Effector memory CD8-positive, alpha-beta T cell (primary cell): ENCODE measurements at regions not wholly inside any gene's neighbourhood (a gene's known extent, or its start where the extent isn't known, plus 50 kb on each side); places are given as distances from the start of the nearest gene placed in this dataset.

Source experiments
- ATAC-seq: fragments of 150-1000 bp; cut with Tn5 transposase; replicated peaks from 2 replicates; pipeline ENCODE4 v1.10.0; 2021; ENCODE audit warnings: mild to moderate bottlenecking, moderate library complexity
- DNase-seq, 3 experiments: peaks; one replicate each; pipeline ENCODE4 v3.0.0; 2021
- H3K27ac Mint-ChIP-seq, 2 donors: one replicate each; pipeline ENCODE4 v1.8.0; 2022; ENCODE audit warnings: mild to moderate bottlenecking in 2 of 2, mixed read lengths in 2 of 2, moderate library complexity in 2 of 2
- H3K27me3 Mint-ChIP-seq, 2 donors: one replicate each; pipeline ENCODE4 v1.8.0; 2022; ENCODE audit warnings: mixed read lengths in 2 of 2
- H3K36me3 Mint-ChIP-seq: one replicate; pipeline ENCODE4 v1.8.0; 2022; ENCODE audit warnings: mild to moderate bottlenecking, moderate library complexity, mixed read lengths; ENCODE audit not compliant: insufficient read depth
- H3K4me1 Mint-ChIP-seq, 2 donors: one replicate each; pipeline ENCODE4 v1.8.0; 2022; ENCODE audit warnings: low read depth in 2 of 2, mixed read lengths in 2 of 2
- H3K4me3 Mint-ChIP-seq, 2 donors: one replicate each; pipeline ENCODE4 v1.8.0; 2022; ENCODE audit warnings: mild to moderate bottlenecking in 2 of 2, mixed read lengths in 2 of 2, moderate library complexity in 2 of 2
- H3K9me3 Mint-ChIP-seq, 2 donors: one replicate each; pipeline ENCODE4 v1.8.0; 2022; ENCODE audit warnings: mixed read lengths in 2 of 2

- H3K27me3 Mint-ChIP-seq, result no peaks in the 10 kb centered on the region
- H3K4me3 Mint-ChIP-seq, result no peak overlapping the region
- DNase-seq (no peak), ATAC-seq (no peak)
- H3K4me1 Mint-ChIP-seq, result no peaks in the 10 kb centered on the region
- no peaks in the 10 kb centered on the region for H3K36me3 Mint-ChIP-seq
- H3K27ac Mint-ChIP-seq, result no peak overlapping the region
- H3K9me3 Mint-ChIP-seq, result no peaks in the 10 kb centered on the region
Observed at GRCh38 chr9:31136524-31136923, 1247.9 kb upstream of the ACO1 start.

- no peak for ATAC-seq
- no peaks in the 10 kb centered on the region for H3K36me3 Mint-ChIP-seq
- H3K27ac Mint-ChIP-seq, result no peak overlapping the region
- no peaks in the 10 kb centered on the region for H3K27me3 Mint-ChIP-seq
- H3K4me1 Mint-ChIP-seq, result no peaks in the 10 kb centered on the region
- no peaks in the 10 kb centered on the region for H3K9me3 Mint-ChIP-seq
- DNase-seq, result no peak
- H3K4me3 Mint-ChIP-seq, result no peak overlapping the region
Observed at GRCh38 chr9:31137176-31138160, 1247.0 kb upstream of the ACO1 start.

DNA sequence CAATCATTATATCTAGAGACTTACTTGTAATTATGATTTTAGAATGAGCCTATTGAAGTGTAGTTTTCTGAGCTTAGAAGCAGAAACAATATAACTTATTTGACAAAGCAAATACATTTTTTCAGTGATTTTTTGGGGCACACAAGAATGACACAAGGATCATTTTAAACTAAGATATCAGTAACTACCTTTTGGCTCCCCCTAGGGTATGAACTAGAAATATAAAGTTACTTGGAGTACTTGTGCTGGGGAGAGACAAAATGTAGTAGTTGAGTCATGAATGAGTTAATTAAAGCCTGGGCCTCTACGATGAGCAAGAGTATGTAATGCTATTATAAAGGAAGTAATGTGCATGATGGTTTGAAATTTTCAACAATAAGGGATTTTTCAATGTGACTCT is 1244.1 kb upstream of the ACO1 start:
- Mint-ChIP-seq H3K27ac (no peak overlapping the region), H3K27me3 (no peaks in the 10 kb centered on the region), H3K4me1 (no peaks in the 10 kb centered on the region), H3K9me3 (no peaks in the 10 kb centered on the region), H3K4me3 (no peak overlapping the region), H3K36me3 (no peaks in the 10 kb centered on the region)
- ATAC-seq, result no peak
- no peak for DNase-seq

DNA sequence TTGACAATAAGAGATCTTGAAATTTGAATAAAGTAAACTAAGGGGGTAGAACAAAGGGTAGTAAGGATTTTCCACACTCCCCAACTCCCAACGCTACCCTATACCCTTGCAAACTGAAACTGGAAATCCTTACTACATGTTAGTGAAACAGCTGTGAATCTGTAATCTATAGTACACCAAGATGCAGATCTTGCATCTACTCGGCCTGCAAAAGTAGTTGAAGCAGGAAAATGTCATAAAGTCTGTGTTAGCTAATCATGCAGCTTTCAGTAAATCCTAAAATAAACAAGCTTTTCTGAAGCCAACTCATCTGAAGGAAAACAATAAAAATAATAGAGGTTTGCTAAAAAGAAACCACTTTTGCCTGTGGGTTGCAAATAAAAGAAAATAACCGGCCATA is 1242.0 kb upstream of the ACO1 start:
- Mint-ChIP-seq H3K9me3 (no peaks in the 10 kb centered on the region), H3K4me1 (no peaks in the 10 kb centered on the region), H3K36me3 (no peaks in the 10 kb centered on the region), H3K4me3 (no peak overlapping the region), H3K27ac (no peak overlapping the region), H3K27me3 (no peaks in the 10 kb centered on the region)
- no peak for ATAC-seq
- no peak for DNase-seq

DNA sequence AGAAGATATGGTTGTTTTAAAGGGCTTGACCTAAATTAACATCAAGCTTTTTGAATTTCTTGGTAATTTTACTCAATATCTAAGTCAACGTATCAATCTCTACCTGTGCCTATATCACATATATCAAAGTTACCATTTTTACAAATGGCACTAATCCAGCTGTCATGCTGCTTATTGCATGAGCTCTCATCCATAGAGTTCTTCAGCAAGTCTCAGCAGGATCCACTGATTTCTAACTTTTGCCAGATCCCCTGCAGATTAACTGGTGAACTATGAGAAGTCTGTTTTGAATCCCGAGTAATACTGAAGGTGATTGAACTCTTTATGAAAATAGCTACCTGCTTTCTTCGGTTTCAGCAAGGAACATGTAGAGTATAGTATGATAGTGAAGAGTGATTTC is 1239.8 kb upstream of the ACO1 start:
- H3K36me3 Mint-ChIP-seq, result no peaks in the 10 kb centered on the region
- H3K27me3 Mint-ChIP-seq, result no peaks in the 10 kb centered on the region
- ATAC-seq (no peak), DNase-seq (no peak)
- H3K27ac Mint-ChIP-seq, result no peak overlapping the region
- no peaks in the 10 kb centered on the region for H3K9me3 Mint-ChIP-seq
- H3K4me1 Mint-ChIP-seq, result peaks cover 0 to under 1% of the 10 kb centered on the region in 2 donors
- no peak overlapping the region for H3K4me3 Mint-ChIP-seq

DNA sequence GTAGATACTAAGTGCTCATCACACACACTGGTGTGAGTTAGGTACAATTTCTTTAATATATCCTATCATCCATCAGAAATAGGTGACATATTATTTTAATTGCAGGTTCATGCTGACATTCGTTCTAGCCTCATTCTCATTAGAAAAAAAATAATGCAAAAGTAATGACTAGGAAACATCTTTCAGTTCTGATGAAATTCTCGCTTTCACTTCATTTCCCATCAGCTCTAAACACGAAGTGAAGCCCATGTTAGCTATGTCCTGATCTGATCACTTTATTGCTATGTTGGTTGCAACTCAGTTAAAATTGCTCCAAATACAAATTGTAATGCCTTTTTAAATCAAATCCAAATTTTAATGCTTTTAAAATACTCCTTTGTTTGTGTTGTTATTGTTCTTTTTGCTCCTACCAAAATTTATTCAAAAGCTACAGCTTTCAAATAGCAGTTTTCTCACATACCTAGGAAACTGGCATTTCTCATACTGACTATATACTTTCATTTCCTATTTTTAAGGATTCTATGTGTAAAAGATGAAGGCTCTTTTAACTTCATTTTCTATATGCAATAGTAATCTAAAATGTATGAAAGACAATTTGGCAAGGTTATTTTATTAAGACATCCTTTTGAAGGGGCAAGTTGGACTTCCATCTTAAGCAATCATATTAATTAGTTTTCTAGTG is 1237.8 kb upstream of the ACO1 start:
- no peak overlapping the region for H3K27ac Mint-ChIP-seq
- H3K4me3 Mint-ChIP-seq, result no peak overlapping the region
- H3K36me3 Mint-ChIP-seq, result no peaks in the 10 kb centered on the region
- ATAC-seq (no peak), DNase-seq (no peak)
- H3K27me3 Mint-ChIP-seq, result no peaks in the 10 kb centered on the region
- H3K4me1 Mint-ChIP-seq, result peaks cover 0 to 5% of the 10 kb centered on the region in 2 donors
- H3K9me3 Mint-ChIP-seq, result peaks cover 0 to 3% of the 10 kb centered on the region in 2 donors

GRCh38 chr9:31153250-31153840 is 1231.1 kb upstream of the ACO1 start:
- peak; percentile 64 for ATAC-seq

DNA sequence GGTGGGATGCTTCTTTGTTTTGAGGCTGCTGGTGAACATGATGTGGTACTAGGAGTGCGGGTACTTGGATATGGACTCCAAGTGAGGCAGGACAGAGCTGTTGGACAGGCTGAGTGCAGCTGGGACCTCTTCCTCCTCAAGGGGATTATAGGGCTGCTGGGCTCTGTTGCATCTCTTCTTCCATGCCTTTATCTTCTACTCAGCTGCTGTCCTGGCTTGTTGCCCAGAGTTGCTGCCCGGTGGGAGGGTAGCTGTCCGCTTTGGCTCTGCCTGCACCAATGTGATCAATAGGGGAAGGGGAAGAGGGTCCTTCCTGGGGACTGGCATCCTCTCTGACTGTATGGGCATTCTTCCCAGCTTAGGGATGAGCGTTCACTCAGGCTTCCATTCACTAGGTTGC is 1217.9 kb upstream of the ACO1 start:
- no peak overlapping the region for H3K27ac Mint-ChIP-seq
- H3K4me1 Mint-ChIP-seq, result no peaks in the 10 kb centered on the region
- H3K27me3 Mint-ChIP-seq, result no peaks in the 10 kb centered on the region
- DNase-seq, result no peak
- H3K9me3 Mint-ChIP-seq, result peaks cover 0 to 7% of the 10 kb centered on the region in 2 donors
- no peak for ATAC-seq
- H3K36me3 Mint-ChIP-seq, result no peaks in the 10 kb centered on the region
- H3K4me3 Mint-ChIP-seq, result no peak overlapping the region

More at GRCh38 chr9:31153250-31153840, 1231.1 kb upstream of the ACO1 start:
- no peak for DNase-seq
- no peak overlapping the region for H3K4me3 Mint-ChIP-seq
- H3K27me3 Mint-ChIP-seq, result no peaks in the 10 kb centered on the region
- H3K36me3 Mint-ChIP-seq, result no peaks in the 10 kb centered on the region
- peaks cover 0 to 3% of the 10 kb centered on the region in 2 donors for H3K9me3 Mint-ChIP-seq
- peaks cover 3 to 5% of the 10 kb centered on the region in 2 donors for H3K4me1 Mint-ChIP-seq
- H3K27ac Mint-ChIP-seq, result no peak overlapping the region

- no peaks in the 10 kb centered on the region for H3K27me3 Mint-ChIP-seq
- no peaks in the 10 kb centered on the region for H3K36me3 Mint-ChIP-seq
- no peaks in the 10 kb centered on the region for H3K4me1 Mint-ChIP-seq
- H3K9me3 Mint-ChIP-seq, result peaks cover 0 to 7% of the 10 kb centered on the region in 2 donors
- no peak overlapping the region for H3K4me3 Mint-ChIP-seq
- no peak overlapping the region for H3K27ac Mint-ChIP-seq
- DNase-seq, result no peak
- no peak for ATAC-seq
Observed at GRCh38 chr9:31168161-31168560, 1216.3 kb upstream of the ACO1 start.

- Mint-ChIP-seq H3K27ac (no peak overlapping the region), H3K4me3 (no peak overlapping the region), H3K36me3 (no peaks in the 10 kb centered on the region)
Observed at GRCh38 chr9:31174681-31175080, 1209.8 kb upstream of the ACO1 start.

GRCh38 chr9:31183866-31184265 is 1200.6 kb upstream of the ACO1 start:
- no peak overlapping the region for H3K27ac Mint-ChIP-seq
- no peaks in the 10 kb centered on the region for H3K36me3 Mint-ChIP-seq
- no peaks in the 10 kb centered on the region for H3K27me3 Mint-ChIP-seq
- H3K4me1 Mint-ChIP-seq, result no peaks in the 10 kb centered on the region
- no peak overlapping the region for H3K4me3 Mint-ChIP-seq
- no peak for ATAC-seq
- no peak for DNase-seq
- H3K9me3 Mint-ChIP-seq, result no peaks in the 10 kb centered on the region

More at GRCh38 chr9:31174681-31175080, 1209.8 kb upstream of the ACO1 start:
- H3K9me3 Mint-ChIP-seq, result no peaks in the 10 kb centered on the region
- H3K4me1 Mint-ChIP-seq, result no peaks in the 10 kb centered on the region
- DNase-seq (no peak), ATAC-seq (no peak)
- H3K27me3 Mint-ChIP-seq, result no peaks in the 10 kb centered on the region

- Mint-ChIP-seq H3K9me3 (no peaks in the 10 kb centered on the region), H3K27me3 (no peaks in the 10 kb centered on the region), H3K4me3 (no peak overlapping the region), H3K4me1 (no peaks in the 10 kb centered on the region), H3K27ac (no peak overlapping the region), H3K36me3 (no peaks in the 10 kb centered on the region)
- ATAC-seq (no peak), DNase-seq (no peak)
Observed at GRCh38 chr9:31185831-31186230, 1198.6 kb upstream of the ACO1 start.

DNA sequence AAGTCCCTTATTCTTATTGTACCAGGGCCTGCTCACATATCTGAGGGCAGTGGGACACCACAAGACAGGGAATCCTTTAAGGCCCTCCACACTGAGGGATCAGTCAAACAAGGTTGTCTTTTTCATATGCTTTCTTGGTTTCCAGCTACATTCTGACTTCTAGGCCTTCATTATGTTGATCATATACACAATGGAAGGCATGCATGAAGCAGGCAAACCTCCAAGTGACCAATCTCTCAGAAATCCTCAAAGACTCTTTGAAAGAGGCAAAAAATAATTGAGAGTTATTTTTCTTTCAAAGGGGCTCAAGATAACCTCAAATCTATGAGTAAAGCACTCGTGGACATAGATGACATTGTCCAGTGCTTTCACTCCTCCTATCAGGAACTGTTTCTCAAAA is 1195.9 kb upstream of the ACO1 start:
- ATAC-seq (no peak), DNase-seq (no peak)
- no peak overlapping the region for H3K4me3 Mint-ChIP-seq
- peak overlapping the region in 1 of 2 donors; percentile 32 for H3K27ac Mint-ChIP-seq
- no peaks in the 10 kb centered on the region for H3K4me1 Mint-ChIP-seq
- no peaks in the 10 kb centered on the region for H3K27me3 Mint-ChIP-seq
- no peaks in the 10 kb centered on the region for H3K36me3 Mint-ChIP-seq
- H3K9me3 Mint-ChIP-seq, result no peaks in the 10 kb centered on the region
